COLO668 (cell line): ENCODE measurements at regions not wholly inside any gene's neighbourhood (a gene's known extent, or its start where the extent isn't known, plus 50 kb on each side); places are given as distances from the start of the nearest gene placed in this dataset.
"Not testable (repeated sequence)": the region's sequence is repeated elsewhere in the genome, so short reads cannot be mapped to it uniquely, and the experiment has no call there.

ENCODE experiments used
- DNase-seq: peaks from one replicate; lab custom pipeline; 2025; ENCODE audit not compliant: unreplicated experiment; lab: John Stamatoyannopoulos, UW

DNA sequence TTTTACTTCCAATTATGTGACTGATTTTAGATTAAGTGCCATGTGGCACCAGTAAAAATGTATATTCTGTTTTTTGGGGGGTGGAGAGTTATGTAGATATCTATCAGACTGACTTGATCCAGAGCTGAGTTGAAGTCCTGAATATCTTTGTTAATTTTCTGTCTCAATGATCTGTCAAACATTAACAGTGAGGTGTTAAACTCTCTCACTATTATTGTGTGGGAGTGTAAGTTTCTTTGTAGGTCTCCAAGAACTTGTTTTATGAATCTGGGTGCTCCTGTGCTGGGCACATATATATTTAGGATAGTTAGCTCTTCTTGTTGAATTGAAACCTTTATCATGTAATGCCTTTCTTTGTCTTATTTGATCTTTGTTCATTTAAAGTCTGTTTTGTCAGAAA is 276.5 kb upstream of the USP25 start:
- DNase-seq = no peak

DNA sequence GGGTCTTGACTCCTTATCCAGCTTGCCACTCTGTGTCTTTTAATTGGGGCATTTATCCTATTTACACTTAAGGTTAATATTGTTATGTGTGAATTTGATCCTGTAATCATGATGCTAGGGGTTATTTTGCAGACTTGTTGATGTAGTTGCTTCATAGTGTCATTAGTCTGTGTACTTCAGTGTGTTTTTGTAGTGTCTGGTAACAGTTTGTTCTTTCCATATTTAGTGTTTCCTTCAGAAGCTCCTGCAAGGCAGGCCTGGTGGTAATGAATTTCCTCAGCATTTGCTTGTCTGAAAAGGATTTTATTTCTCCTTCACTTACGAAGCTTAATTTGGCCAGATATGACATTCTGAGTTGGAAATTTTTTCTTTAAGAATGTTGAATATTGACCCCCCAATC is 276.0 kb upstream of the USP25 start:
- DNase-seq = not testable (repeated sequence)

DNA sequence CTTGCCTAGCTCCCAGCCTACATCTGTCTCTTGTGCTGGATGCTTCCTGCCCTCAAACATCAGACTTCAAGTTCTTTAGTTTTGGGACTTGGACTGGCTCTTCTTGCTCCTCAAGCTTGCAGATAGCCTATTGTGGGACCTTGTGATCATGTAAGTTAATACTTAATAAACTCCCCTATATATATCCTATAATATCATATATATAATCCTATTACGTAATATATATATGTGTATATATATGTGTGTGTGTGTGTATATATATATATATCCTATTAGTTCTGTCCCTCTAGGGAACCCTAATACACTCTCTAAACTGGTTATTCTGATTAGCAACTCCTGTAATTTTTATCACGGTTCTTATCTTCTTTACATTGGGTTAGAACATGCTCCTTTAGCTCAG is 274.9 kb upstream of the USP25 start:
- not testable (repeated sequence) for DNase-seq

DNA sequence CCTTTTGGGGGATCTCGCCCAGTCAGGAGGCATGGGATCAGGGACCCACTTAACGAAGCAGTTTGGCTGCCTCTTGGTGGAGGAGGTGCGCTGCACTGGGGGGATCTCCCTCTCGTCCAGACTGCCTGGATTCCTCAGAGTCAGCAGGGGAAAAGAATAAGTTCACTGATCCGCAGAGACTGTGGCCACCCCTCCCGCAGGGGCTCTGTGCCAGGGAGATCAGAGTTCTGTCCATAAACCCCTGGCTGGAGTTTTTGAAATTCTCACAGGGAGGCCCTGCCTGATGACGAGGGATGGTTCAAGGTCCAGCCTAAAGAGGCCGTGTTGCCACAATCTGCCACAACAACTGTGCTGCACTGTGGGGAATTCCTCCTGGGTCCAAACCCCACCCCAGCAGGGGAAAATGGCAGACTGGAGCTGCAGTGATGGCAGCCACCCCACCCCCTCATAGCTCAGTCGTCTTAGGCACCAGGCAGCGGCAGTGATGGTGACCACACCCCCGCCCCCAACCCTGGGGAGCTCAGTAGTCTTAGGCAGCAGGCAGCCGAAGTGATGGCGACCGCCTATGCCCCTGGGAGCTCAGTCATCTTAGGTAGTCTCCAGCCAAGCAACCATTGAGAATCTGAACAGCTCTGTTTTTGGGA is 273.8 kb upstream of the USP25 start:
- no peak for DNase-seq

DNA sequence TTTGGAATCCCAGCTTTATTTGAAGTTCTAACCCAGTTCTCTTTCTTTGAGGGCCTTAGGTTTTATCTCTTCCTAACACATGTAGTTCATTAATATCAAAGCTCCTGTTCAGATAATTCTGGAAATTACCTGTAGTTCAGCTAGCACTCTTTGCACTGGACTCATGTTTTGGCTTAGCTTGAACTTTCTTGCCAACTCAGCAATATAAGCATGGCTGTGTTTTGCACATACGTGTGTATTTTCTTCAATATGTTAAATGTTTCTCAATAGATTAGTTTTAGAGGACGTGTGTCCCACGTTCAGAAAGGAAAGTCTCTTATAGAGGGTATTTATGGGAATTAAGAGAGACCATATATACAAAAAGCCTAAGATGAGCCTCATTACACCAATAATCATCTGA is 271.8 kb upstream of the USP25 start:
- DNase-seq = no peak

DNA sequence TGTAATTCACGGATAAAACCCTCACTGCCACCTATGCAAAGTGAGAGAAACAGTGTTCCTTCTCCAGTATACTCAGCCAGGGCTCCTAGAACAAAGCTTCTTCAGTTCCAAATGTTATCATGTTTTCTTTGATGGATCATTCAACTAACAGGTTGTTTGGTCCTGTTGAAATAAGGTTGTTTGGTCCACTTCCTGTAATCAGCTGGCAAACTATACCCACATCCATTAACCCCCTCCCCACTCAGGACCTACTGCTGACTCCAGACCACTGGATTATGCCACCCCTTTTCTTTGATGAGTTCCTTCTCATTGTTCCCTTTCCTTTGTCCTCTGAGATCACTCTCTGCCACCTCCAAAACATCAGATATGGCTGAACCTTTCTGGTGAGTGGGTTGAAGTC is 267.7 kb upstream of the USP25 start:
- no peak for DNase-seq

DNA sequence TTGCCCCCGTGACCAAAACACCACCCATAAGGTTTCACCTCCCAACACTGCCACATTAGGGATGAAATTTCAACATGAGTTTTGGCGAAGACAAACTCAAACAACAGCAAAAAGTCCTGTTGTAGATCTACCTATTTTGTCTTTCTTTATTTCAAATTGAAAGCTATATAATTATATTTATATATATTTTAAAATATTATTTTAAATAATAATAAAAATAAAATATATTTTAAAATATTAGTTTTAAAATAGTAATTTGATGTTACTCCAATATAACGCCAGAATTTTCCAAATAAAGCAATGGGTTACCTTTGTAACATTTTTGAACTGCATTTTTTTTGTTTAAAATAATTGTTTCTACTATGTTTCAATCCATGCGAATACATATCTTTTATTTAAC is 263.5 kb upstream of the USP25 start:
- no peak for DNase-seq

DNA sequence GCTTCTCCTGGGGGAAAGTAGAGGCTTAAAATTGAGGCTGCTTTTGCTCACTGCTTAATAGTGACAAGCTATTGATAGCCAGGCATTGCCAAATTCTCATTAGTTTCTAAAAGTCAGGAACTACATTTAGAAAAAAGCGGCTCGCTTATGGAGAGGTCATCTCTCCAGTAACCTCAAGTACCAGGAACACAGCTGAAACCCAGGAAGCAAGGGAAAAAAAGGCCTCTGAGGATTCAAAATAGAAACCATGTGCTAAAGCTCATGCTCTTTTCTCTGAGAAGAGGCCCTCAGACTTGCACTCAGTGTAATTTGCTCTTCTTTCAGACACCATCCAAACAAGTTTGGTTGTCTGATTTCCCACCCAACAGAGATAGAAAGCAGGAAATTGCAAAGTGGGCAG is 261.4 kb upstream of the USP25 start:
- no peak for DNase-seq

DNA sequence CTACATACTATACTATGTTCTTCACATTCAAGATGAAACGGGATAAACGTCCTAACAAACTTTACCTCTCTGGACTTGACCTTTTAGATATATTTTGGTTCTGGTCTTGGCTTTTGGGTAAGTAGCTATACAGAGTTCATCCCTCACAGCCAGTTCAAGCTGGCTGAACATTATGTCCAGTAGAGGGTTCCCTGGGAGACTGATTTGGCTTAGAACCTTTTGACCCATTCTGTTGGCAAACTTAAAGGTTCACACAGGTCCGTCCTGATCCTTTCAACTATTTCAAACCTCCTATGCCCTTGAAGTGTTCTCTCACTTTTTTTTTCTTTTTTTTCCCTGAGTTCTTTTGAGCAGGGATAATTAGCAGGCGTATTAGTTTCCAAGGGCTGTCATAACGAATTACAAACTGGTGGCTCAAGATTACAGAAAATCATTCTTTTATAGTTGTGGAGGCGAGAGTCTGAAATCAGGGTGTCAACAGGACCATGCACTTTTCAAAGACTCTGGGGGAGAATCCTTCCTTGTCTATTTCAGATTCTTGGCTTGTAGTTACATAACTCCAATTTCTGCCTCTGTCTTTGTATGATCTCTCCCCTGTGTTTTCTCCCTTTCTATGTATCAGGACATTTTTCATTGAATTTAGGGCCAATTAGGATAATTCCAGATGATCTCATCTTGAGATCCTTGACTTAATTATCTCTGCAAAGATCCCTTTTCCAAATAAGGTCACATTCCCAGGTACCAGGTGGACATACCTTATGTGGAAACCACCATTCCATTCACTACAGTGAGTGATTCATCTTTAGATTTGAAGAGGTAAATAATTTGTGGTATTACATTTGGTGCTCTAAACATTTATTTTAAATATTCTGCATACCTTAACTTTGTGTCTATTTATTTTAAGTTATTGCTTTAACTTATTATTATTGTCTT is 257.4 kb upstream of the USP25 start:
- DNase-seq = no peak

DNA sequence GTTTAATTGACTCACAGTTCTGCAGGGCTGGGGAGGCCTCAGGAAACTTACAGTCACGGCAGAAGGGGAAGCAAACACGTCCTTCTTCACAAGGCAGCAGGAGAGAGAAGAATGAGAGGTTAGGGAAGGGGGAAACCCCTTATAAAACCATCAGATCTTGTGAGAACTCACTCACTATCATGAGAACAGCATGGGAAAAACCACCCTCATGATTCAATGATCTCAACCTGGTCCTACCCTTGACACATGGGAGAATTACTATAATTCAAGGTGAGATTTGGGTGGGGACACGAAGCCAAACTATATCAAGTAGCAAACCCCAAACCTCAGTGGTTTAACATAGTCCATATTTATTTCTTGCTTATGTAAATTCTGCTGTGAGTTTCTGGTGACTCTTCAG is 252.0 kb upstream of the USP25 start:
- DNase-seq = not testable (repeated sequence)

DNA sequence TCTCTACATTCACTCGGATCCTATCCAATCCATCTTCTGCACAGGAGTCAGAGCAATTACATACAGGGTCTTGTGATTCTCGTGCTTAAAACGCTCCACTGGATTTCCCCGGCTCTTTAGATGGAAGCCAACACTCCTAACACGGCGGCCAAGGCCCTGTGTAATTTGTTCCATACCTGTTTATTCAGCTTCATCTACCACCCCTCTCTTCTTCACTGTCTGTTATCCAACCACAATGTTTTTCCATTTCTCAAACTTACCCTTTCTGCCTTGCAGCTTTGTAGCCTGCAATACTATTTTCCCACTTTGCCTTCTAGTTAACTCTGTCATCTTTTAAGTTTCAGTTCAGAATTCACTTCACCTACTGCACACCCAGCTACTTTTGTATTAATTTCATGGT is 249.6 kb upstream of the USP25 start:
- DNase-seq = no peak

DNA sequence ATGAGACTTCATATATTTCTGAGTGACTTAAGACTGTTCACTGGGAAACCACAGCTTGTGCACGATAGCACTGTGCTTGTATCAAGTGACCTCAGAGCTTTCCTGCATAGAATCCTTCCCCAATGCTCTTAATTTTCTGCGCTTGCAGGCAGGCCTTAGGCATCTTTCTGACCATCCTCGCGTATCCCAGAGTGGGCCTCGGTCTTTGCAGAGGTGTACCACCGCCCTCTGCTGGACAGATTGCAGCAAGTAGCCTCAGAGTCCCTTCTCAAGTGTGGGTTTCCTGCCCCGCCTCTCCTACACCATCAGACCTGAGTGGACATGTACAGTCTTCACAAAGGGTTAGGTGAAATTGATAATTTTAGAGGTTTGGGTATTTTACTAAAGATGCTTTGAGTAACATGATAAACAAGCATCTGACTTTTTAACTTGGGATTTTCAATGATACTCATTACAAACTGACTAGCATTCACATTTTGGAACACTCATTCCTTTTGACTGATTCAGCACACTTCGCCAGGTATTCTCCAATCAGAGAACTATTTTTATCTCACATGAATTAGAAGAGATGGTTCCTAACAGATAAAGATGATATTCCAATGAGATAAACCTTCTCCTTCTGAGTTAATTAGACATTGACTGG is 246.5 kb upstream of the USP25 start:
- DNase-seq = peak; percentile 88

DNA sequence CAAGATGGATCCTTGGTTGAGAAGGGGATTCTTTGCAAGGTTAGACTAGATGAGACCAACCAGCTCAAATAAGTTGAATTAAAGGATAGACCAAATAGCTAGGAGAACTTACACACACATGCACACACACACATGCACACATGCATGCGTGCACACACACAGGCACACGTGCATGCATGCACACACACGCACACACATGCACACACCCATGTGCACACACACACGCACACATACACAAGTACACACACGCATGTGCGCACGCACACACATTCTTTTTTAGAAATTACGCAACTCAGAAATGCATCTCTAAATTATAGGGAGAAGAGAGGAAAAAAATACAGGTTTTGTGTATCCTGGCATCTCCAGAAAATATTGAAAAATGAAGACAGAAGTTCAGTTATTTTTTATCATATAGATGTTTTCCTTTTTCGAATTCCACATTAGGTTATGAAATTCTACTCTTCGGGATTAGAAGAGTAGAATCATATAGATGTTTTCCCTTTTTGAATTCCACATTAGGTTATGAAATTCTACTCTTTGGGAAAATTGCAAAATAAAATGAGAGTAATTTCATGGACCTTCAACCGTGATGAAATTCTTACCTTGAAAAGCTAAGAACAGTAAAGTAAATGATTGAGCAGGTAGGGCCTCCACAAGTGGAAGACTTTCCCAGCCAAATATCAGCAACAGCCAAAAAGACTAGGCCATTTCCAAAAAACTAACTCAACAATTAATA is 243.2 kb upstream of the USP25 start:
- DNase-seq = no peak

DNA sequence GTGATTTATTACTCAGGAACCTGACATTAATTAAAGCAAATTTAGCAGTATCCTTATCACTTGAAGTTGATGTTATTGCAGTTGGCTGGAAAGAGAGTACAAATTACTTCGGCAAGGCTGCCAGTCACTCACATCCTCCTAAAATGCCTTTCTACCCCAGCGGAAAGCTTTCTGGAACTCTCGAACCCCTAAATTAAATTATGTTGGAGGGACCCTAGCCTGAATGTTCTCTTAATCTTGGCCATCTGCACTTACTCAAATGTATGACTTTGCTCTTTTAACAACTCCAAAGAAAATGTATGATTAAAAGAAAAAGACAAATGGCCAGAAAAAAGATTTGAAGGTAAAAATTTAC is 242.6 kb upstream of the USP25 start:
- DNase-seq = no peak

DNA sequence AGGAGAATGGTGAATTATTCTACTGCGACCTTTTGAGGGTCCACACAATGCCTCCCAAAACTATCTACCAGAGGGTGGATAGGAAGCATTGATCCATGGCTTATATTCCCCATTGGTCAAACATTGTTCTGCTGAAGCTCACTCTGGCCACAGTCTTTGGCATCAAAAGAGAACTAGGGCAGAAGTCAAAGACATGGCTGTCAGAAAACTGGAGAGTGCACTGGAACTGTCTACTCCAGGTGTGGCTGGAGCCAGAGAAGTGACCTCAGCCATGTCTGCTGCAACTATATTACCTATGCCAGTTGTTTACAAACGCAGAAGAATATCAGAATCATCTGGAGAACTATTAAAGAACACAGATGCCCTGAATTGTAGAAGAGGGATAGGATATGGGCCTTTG is 238.7 kb upstream of the USP25 start:
- DNase-seq = no peak

DNA sequence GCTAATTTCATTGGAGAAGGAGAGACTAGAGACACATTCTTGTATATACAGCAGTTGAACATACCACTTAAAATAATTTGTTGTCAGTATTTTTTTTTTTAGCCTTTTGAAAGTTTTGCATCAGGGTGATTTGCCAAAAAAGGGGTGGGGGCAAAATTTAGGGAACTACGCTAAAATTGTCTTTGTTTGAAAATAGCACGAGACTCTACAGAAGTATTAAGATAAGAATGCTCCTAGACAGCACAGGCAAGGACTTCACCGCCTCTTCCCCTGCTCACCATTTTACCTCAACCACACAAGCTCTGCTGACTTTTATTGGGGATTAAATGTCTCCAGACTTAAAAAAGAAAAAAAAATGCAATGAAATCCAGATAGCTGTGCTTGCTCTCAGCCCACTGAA is 236.1 kb upstream of the USP25 start:
- DNase-seq = no peak

DNA sequence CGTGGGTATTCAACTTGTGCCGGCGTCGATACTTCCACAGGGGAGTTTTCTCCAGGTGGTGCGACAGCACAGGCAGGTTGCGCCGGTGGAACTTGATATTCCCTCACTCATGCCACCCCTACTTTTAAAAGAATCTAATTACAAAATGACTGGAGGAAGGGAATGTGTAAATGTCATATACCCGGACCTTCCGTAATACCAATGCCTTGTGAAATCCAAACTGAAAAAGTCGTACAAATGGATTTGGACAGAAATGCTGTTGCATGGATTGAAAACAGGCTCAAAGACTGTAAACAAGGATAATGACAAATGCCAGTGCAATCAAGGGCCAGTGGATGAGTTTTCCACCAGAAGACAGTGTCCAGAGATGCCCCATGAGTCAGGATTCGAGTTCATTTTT is 235.3 kb upstream of the USP25 start:
- DNase-seq = no peak

DNA sequence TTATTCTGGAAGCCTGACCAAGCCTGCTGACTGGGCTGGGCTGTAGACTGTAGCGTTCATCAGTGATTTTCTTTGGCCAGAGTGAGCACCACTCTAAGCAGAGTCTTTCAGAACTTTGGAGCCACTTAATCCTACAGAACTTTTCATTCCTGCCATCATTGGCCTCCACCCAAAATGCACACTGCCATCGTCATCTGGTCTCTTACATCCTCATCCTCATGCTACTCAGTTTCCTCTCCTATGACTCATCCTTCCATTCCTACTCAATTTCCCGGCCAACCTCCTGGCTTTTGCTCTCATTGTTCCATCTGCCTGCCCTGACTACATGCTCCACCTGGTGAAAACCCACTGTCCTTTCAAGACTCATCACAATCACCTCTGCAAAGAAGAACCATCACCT is 233.8 kb upstream of the USP25 start:
- DNase-seq = no peak

DNA sequence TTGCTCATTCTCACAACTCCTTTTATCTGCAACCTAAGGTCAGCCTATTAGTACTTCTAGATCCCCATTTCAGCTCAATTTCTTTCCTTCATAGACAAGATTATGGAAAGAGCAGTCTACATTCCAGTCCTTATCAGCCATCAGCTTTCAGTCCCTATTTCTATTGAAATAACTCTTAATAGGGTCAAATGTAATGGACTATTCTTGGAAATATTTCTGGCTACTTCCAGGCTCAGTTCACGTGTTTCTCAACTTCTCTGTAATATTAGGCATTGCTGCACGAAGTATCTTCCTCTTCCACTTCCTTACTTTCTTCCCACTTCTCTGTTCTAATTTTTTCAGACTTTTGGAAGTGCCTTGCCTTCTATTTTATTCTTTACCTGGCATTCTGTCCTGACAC is 232.9 kb upstream of the USP25 start:
- no peak for DNase-seq

DNA sequence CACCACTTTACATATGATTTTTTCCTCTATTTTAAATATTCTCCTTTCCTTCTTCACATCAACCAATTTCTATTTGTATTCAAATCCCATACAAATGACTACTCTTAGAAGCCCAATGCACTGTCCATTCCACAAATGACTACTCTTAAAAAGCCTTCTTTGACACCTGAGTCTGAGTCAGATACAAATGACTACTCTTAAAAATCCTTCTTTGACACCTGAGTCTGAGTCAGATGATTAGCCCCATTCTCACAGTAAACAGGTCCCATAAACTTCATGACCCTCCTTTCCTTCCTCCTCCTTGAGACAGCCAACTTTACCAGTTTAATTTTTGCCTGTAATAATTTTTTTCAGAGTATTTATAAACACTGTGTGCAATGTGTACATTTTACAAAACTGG is 231.3 kb upstream of the USP25 start:
- DNase-seq = no peak

DNA sequence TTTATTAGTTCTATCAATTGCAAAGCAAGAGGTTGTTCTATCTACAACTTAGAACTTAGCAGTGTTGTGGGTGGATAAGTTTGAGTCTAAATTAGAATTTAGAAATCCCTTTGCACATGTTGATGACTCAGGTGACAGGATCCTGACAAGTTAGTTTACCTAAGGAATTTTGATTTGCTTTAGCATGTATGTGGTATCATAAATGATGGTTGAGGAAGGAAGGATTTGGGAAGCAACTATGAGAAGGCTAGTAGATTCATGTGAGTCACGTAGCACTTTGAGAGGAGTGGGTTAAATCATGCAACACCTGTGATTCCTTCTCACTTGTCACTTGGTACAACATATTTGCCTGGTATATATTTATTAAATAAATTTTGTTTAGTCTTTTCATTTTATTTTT is 223.7 kb upstream of the USP25 start:
- DNase-seq = no peak

DNA sequence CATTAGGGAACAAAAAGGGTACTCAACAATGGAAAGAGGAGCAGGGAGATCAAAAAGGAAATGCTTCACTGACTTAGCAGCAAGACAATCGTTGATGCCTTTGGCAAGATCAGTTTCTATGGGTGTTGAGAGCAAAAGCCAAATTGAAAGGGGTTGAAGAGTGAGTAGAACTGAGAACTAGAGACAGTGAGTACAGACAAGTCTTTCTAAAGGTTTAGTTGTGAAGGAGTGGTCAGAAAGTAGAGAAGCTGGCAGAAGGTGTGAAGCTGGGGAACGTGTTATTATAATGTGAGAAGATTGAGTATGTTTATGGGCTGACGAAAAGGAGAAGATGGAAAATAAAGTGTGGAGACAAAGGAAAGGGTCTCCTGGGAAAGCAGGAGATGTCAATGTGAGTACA is 221.2 kb upstream of the USP25 start:
- no peak for DNase-seq
